GM12892 (cell line): ENCODE measurements at regions not wholly inside any gene's neighbourhood (a gene's known extent, or its start where the extent isn't known, plus 50 kb on each side); places are given as distances from the start of the nearest gene placed in this dataset.

Experiments
- POLR2A ChIP-seq: IDR thresholded peaks from 2 replicates; pipeline ENCODE4 v1.6.1; 2011; ENCODE audit warnings: low read depth, low read length, control low read depth
- POLR2AphosphoS5 ChIP-seq: IDR thresholded peaks from 2 replicates; pipeline ENCODE4 v1.6.1; 2011; ENCODE audit warnings: low read depth, low read length, control low read depth

- TF ChIP-seq POLR2A (no peak), POLR2AphosphoS5 (no peak)
These were observed 475.8 kb downstream of the FOXO1 start for GRCh38 chr13:40190641-40191100.
